EH (cell line): ENCODE measurements at regions not wholly inside any gene's neighbourhood (a gene's known extent, or its start where the extent isn't known, plus 50 kb on each side); places are given as distances from the start of the nearest gene placed in this dataset.
A peak's percentile ranks its signal among the peaks of the same experiment; 100 is the strongest.

Experiments
- DNase-seq: peaks from one replicate; pipeline ENCODE4 v3.0.0-alpha.2; 2015; ENCODE audit warnings: low read depth

DNA sequence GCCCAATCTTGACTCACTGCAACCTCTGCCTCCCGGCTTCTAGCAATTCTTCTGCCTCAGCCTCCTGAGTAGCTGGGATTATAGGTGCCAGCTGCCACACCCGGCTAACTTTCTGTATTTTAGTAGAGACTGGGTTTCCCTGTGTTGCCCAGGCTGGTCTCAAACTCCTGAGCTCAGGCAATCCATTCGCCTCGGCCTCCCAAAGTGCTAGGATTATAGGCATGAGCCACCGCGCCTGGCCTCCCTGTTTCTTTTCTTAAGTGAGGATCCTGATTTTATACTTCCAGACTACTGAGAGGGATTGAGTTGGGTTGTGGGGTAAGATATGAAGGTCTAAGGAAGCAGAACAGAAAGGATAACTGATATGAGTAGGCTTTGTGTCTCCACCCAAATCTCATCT is 106.8 kb downstream of the CNTN3 start:
- no peak for DNase-seq

DNA sequence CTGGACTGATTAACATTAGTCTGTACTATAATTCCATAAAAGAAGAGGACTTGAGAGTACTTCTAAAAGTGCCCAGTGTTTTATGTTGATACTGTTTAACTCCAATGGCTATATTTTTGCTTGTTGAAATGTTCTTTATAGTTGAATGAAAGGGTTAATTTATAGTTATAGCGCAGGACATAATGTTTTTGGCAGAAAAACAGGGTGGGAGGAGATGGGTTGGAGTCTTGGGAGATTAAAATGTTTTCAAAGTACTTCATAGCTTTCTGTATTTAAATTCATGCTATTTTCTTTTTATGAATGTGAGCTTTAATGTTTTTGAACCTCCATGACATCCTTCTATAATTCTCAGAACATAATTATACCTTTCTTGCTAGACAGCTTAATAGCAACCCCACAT is 108.2 kb downstream of the CNTN3 start:
- DNase-seq, result no peak

DNA sequence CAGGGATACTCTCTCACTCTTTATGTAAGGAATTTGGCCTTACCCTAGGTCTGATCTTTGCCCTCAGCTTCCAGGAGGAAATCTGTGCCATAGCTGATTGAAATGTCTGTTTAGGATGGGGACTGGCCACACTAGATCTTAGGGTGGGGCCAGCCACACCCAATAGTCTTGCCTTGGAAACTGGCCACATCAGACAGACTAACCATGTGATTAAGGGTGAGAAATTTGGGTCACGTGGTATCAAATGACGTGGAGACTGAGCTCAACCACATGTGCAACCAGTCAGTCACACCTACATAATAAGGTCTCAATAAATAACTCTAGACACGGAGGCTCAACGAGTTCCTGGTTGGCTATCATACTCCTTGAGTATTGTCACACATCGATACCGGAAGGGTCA is 113.5 kb downstream of the CNTN3 start:
- no peak for DNase-seq

- peak; percentile 19 for DNase-seq
These were observed 114.2 kb downstream of the CNTN3 start for GRCh38 chr3:74500257-74500656.

GRCh38 chr3:74491874-74492273 is 122.6 kb downstream of the CNTN3 start:
- DNase-seq, result no peak

GRCh38 chr3:74489050-74489792 is 125.2 kb downstream of the CNTN3 start:
- DNase-seq, result peak; percentile 51

- DNase-seq, result no peak
These were observed 134.5 kb downstream of the CNTN3 start for GRCh38 chr3:74479915-74480314.

DNA sequence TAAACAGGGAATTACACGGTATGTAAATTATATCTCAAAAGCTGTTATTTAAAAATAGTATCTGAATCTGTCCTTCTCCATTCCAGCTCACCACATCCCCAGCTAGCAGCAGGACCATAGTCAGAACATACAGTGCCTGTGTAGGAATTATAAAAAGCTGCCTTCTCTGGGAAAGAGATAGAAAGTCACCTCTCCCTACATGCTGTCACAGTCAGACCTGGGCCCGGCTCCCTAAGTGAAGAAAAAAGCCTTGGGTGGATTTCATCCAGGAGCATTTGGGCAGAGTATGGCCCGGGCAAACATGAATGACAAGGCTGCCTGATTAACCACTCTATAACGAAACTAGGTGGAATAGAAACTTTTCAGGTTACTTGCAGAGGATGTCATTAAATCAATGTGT is 144.1 kb downstream of the CNTN3 start:
- no peak for DNase-seq

DNA sequence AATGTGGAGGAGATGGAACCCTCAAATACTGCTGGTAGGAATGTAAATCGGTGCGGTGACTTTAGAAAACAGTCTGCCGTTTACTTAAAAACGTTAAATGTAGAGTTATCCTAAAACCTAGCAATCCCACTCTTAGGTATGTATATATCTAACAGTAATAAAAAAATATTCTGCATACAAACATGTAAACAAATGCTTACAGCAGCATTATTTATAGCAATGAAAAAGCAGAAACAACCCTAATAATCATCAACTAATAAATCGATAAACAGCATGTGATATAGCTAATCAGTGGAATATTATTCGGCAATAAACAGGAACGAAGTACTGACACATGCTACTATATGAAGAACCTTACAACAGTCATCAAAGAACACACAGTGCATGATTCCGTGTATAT is 144.7 kb downstream of the CNTN3 start:
- no peak for DNase-seq

- DNase-seq, result peak; percentile 68
These were observed 145.3 kb downstream of the CNTN3 start for GRCh38 chr3:74469151-74469550.

DNA sequence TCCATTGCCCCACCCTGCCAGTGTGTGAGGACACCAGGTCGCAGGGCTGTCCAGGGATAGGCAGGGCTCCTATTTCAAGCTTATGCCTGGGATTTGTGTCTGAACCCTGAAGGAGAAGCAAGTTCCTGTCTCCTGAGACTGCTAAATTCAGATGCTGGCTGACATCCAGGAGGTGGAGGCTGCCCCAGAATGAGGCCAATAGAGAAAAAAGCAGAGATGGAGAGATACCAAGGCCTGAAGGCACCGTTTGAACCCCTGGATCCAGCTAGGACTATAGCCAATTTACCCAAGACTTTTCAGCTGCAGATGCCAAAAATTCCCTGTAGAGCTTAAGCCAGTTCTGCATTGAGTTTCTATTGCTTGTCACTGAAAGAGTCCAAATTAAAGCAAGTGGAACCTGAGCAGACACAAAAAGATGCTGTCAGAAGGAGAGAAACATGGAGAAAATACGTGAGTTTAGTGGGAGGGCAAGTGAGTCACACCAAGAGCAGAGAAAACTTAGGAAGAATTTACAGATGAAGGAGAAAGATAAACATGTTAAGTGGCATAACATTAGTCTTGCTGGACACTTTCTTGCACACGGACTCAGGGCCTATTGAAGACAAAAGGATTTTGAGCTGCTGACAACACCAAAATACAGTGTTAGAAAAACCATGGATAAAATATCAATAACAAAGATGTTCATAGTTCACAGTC is 148.6 kb downstream of the CNTN3 start:
- peak; percentile 58 for DNase-seq

GRCh38 chr3:74463515-74463914 is 150.9 kb downstream of the CNTN3 start:
- DNase-seq, result no peak

DNA sequence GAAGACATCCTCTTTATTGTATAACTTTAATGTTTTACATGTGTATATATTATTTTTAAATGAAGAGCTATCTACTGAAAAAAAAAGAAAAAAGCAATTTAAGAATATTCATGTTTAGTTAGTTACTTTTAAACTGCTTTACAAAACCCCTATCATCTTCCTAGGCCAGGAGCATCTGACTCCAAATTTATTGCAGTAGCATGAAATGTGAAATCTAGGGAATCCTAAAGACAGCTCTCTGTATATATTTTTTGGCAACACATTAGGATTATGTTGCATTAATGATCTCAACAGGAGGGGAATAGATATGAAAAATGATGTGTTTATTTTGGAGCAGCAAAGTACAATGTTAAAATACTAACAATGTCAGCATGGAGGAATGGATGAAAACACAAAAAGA is 158.3 kb downstream of the CNTN3 start:
- no peak for DNase-seq

DNA sequence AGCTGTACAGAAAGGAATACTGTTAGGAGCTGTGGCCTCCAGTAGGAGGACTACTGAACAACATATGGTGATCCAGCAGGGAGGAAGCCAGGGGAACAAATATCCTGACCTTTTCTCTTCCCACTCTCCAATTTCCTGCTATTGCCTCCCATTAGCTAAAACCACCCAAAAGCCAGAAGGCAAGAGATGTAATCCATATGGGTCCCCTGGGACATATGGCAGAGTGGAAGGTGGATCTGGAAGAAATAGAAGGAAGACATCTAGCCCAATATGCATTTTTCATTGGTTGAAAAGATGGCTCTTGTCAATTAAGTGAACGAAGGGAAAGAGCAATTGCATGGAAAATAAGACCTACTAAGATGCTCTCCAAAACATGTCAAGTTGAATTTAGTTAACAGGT is 167.2 kb downstream of the CNTN3 start:
- DNase-seq, result no peak

- DNase-seq, result peak; percentile 7
These were observed 168.9 kb downstream of the CNTN3 start for GRCh38 chr3:74445541-74445940.

GRCh38 chr3:74443102-74443501 is 171.4 kb downstream of the CNTN3 start:
- peak; percentile 51 for DNase-seq

DNA sequence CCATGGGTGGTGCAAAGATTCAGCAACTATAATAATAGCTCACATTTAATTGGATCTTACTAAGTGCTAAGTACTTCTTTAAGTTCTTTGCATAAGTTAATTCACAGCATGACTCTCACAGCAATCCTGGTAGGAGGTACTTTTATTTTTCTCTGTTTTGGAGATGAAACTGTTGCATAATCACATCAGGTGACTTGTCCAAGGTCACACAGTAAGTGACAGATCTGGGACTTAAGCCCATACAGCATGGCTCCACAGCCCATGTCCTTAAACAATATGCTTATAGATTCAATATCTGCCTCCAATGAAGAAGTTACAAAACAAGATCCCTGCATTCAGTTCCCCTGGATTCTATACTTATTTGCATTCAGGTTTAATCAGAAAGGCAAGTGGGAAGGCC is 171.8 kb downstream of the CNTN3 start:
- no peak for DNase-seq

DNA sequence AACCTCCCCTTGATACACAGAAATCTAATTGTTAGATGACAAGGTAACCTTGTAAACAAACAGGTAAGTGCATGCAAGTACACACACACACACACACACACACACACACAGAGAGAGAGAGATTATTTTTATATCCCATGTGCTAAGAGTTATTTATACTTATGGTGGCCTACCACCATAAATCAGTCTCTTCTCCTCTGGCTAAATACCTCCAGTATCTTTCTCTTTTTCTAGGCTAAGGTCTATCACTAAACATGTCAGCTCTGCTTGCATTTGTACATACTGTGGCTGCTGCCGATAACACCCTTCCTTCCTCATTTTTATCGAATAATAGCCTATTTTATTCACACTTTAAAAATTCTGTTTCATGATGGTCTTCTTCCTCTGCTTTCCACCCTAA is 172.4 kb downstream of the CNTN3 start:
- DNase-seq, result no peak

GRCh38 chr3:74436184-74436583 is 178.3 kb downstream of the CNTN3 start:
- DNase-seq, result no peak

- DNase-seq, result no peak
These were observed 178.8 kb downstream of the CNTN3 start for GRCh38 chr3:74435631-74436030.

- DNase-seq, result no peak
These were observed 180.1 kb downstream of the CNTN3 start for GRCh38 chr3:74434406-74434805.

GRCh38 chr3:74426571-74426970 is 187.9 kb downstream of the CNTN3 start:
- DNase-seq, result peak; percentile 49

DNA sequence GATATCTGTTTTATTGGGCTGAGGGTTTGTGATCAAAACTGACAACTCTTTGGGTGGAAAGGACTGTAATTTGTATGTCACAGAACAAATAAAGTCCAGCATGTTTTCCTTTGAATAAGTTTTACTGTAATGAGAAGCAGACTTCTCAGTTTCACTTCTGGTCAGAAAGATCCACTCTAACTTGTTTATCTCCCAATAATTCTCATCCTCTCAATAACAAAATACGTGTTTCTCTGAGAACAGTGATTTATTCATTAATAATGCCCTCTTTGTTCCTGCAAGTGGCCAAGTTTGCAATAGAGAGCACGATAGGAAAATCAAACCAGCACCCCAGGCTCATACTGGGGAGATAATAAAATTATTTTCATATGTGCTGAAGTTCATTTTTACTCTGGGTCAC is 190.6 kb downstream of the CNTN3 start:
- no peak for DNase-seq
